ENCODE measurements at regions not wholly inside any gene's neighbourhood (a gene's known extent, or its start where the extent isn't known, plus 50 kb on each side); places are given as distances from the start of the nearest gene placed in this dataset.

- intact Hi-C loops (cut with micrococcal nuclease): no loop called here
- Histone ChIP-seq H3K36me3 (ENCODE audit: control insufficient read depth in 1 of 2, insufficient read depth in 2 of 2, low read length in 2 of 2) (no peaks in the 10 kb centered on the region), H3K79me2 (ENCODE audit: insufficient read depth, low read length) (no peaks in the 10 kb centered on the region), H3K4me2 (ENCODE audit: low read length) (no peak overlapping the region), H3K9me2 (ENCODE audit: insufficient read depth) (no peaks in the 10 kb centered on the region), H4K20me1 (ENCODE audit: insufficient read depth) (no peaks in the 10 kb centered on the region), H3K4me1 (ENCODE audit: control insufficient read depth in 1 of 2, insufficient read depth in 2 of 2, low read length in 2 of 2) (no peaks in the 10 kb centered on the region), H3K27ac (ENCODE audit: low read depth, low read length) (no peak overlapping the region), H2AFZ (ENCODE audit: low read depth, low read length, poor library complexity, severe bottlenecking) (no peak overlapping the region), H3K27me3 (ENCODE audit: insufficient read depth, low read length) (peaks cover 5% of the 10 kb centered on the region; the same call in 1 of the 2 replicates), H3K4me3 (replicated peaks in 1 of 2; ENCODE audit: low read depth in 1 of 2, low read length in 2 of 2) (no peak overlapping the region), H3K9me3 (ENCODE audit: control insufficient read depth in 1 of 2, insufficient read depth in 1 of 2, low read depth in 1 of 2, low read length in 2 of 2) (no peaks in the 10 kb centered on the region), H3K9ac (ENCODE audit: low read length) (no peak overlapping the region)
- RAD21 ChIA-PET (ENCODE audit: low non-redundant PET in 1 of 2, low total read pairs in 2 of 2, uncharacterized antibody in 2 of 2, unreplicated experiment in 2 of 2): no interaction called here
- no peak for DNase-seq (ENCODE audit: low read depth, low spot score)
- TF ChIP-seq ZNF274 (IDR thresholded peaks at IDR 0.05; ENCODE audit: low read depth, low read length) (no peak), ELF1 (IDR thresholded peaks at IDR 0.05; ENCODE audit: borderline replicate concordance, low read depth) (no peak), CBX3 (IDR thresholded peaks at IDR 0.05; ENCODE audit: low read depth) (no peak), JUND (IDR thresholded peaks at IDR 0.05) (no peak), CEBPB (IDR thresholded peaks at IDR 0.05; ENCODE audit: low read depth) (no peak), ATF3 (IDR thresholded peaks at IDR 0.05) (no peak), SIN3A (IDR thresholded peaks at IDR 0.05; ENCODE audit: low read depth) (no peak), YY1 (IDR thresholded peaks at IDR 0.05; ENCODE audit: extremely low read depth, insufficient replicate concordance, low read depth, low read length) (no peak), EGR1 (IDR thresholded peaks at IDR 0.05; ENCODE audit: low read depth) (no peak), TCF7L2 (IDR thresholded peaks at IDR 0.05; ENCODE audit: borderline replicate concordance, extremely low read depth, insufficient read depth, insufficient read length) (no peak), POLR2AphosphoS5 (IDR thresholded peaks at IDR 0.05; ENCODE audit: low read depth, low read length) (no peak), ZFX (IDR thresholded peaks at IDR 0.05) (no peak), EZH2 (IDR thresholded peaks at IDR 0.05) (no peak), SRF (IDR thresholded peaks at IDR 0.05; ENCODE audit: low read depth) (no peak), POLR2A (IDR thresholded peaks at IDR 0.05; ENCODE audit: borderline replicate concordance, extremely low read depth, insufficient read depth, insufficient read length) (no peak), REST (IDR thresholded peaks at IDR 0.05; ENCODE audit: low read depth) (no peak), RAD21 (IDR thresholded peaks at IDR 0.05; ENCODE audit: low read depth) (no peak), FOSL1 (IDR thresholded peaks at IDR 0.05; ENCODE audit: low read depth) (no peak)
- TF ChIP-seq, protein P1, sequence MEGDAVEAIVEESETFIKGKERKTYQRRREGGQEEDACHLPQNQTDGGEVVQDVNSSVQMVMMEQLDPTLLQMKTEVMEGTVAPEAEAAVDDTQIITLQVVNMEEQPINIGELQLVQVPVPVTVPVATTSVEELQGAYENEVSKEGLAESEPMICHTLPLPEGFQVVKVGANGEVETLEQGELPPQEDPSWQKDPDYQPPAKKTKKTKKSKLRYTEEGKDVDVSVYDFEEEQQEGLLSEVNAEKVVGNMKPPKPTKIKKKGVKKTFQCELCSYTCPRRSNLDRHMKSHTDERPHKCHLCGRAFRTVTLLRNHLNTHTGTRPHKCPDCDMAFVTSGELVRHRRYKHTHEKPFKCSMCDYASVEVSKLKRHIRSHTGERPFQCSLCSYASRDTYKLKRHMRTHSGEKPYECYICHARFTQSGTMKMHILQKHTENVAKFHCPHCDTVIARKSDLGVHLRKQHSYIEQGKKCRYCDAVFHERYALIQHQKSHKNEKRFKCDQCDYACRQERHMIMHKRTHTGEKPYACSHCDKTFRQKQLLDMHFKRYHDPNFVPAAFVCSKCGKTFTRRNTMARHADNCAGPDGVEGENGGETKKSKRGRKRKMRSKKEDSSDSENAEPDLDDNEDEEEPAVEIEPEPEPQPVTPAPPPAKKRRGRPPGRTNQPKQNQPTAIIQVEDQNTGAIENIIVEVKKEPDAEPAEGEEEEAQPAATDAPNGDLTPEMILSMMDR (IDR thresholded peaks at IDR 0.05 in 2 of 3, conservative IDR thresholded peaks at IDR 0.05 in 1 of 3; ENCODE audit: borderline replicate concordance in 1 of 3, insufficient read depth in 1 of 3, low read depth in 2 of 3, low read length in 2 of 3): no peak
- BruUV-seq (replicated peaks): no TSS peak
- POLR2A ChIA-PET: no interaction called here
- no peak for ATAC-seq
- CTCF ChIA-PET: no interaction called here
These were observed 99.8 kb downstream of the TTLL2 start for GRCh38 chr6:167424700-167425099.

Measured in HCT116 (cell line).